HepG2 (cell line): ENCODE measurements at regions not wholly inside any gene's neighbourhood (a gene's known extent, or its start where the extent isn't known, plus 50 kb on each side); places are given as distances from the start of the nearest gene placed in this dataset.

Experiments
- ATAC-seq: fragments of 200-7000 bp; cut with Tn5 transposase; 3 replicates; pipeline ENCODE4 v1.9.1; 2020; ENCODE audit warnings: mild to moderate bottlenecking, moderate library complexity
- BruUV-seq: library from RNA; stranded (reverse); fragments of 400-500 nt; replicated peaks from 2 replicates; lab custom pipeline; 2021; lab: Mats Ljungman, UMichigan
- CTCF ChIA-PET: fragments of 300-600 bp; formaldehyde crosslinking; extraction: SDS; loops from one replicate; lab custom pipeline; 2021; ENCODE audit warnings: low total read pairs, inconsistent platforms, low intra/inter-chr PET ratio; lab: Yijun Ruan, JAX
- POLR2A ChIA-PET: fragments of 350-600 bp; sonication (Branson Sonifier 250); formaldehyde crosslinking; loops from one replicate; lab custom pipeline; 2020; ENCODE audit warnings: antibody characterized with exemption, inconsistent platforms; lab: Yijun Ruan, JAX
- DNase-seq: peaks from one replicate; pipeline ENCODE4 v3.0.0-alpha.2; 2015; ENCODE audit warnings: low spot score
- FAIRE-seq: peaks from 3 replicates; lab custom pipeline; 2011; peaks lifted over from hg19 to GRCh38; lab: Jason Lieb, UNC
- H2AFZ ChIP-seq: one replicate; pipeline ENCODE4 v1.6.1; 2011; ENCODE audit warnings: low read length, inconsistent platforms
- H3K27ac ChIP-seq: fragments of 300-600 bp; 3 replicates; pipeline ENCODE4 v1.8.0; 2011; ENCODE audit warnings: mixed run types, mild to moderate bottlenecking, mixed read lengths, low read length, inconsistent platforms; ENCODE audit not compliant: insufficient read depth; ENCODE audit errors: extremely low read length
- H3K27me3 ChIP-seq, 2 experiments: fragments of 200-600 bp in 1 of 2; 2 replicates in 1 of 2; 3 replicates in 1 of 2; pipeline versions ENCODE4 v1.6.0 to v1.8.0; 2011; ENCODE audit warnings: low read length in 2 of 2, mild to moderate bottlenecking in 2 of 2, moderate library complexity in 2 of 2, inconsistent platforms in 1 of 2; ENCODE audit not compliant: insufficient read depth in 2 of 2, control insufficient read depth in 1 of 2
- H3K36me3 ChIP-seq, 2 experiments: fragments of 200-600 bp in 1 of 2; replicated peaks in 1 of 2; 2 replicates in 1 of 2; 3 replicates in 1 of 2; pipeline versions ENCODE4 v1.5.1 to v1.8.0; 2011; ENCODE audit warnings: low read length in 2 of 2, inconsistent platforms in 1 of 2; ENCODE audit not compliant: insufficient read depth in 2 of 2, control insufficient read depth in 1 of 2
- H3K4me1 ChIP-seq: 2 replicates; pipeline ENCODE4 v1.5.1; 2012; ENCODE audit warnings: low read length, inconsistent platforms; ENCODE audit not compliant: insufficient read depth
- H3K4me2 ChIP-seq: 2 replicates; pipeline ENCODE4 v1.6.0; 2011; ENCODE audit warnings: low read depth, low read length, inconsistent platforms
- H3K4me3 ChIP-seq, 3 experiments: fragments of 200-600 bp in 1 of 3; sonication (generic), shearing (Covaris generic) in 1 of 3; replicated peaks in 1 of 3; 2 replicates each; pipeline ENCODE4 v1.5.1; 2011 to 2016; ENCODE audit warnings: low read length in 3 of 3, inconsistent platforms in 2 of 3, low read depth in 2 of 3, mild to moderate bottlenecking in 2 of 3, control low read depth in 1 of 3, mixed read lengths in 1 of 3; ENCODE audit not compliant: insufficient read depth in 1 of 3
- H3K79me2 ChIP-seq: one replicate; pipeline ENCODE4 v1.6.1; 2011; ENCODE audit warnings: low read length, inconsistent platforms; ENCODE audit not compliant: insufficient read depth
- H3K9ac ChIP-seq: 2 replicates; pipeline ENCODE4 v1.6.0; 2011; ENCODE audit warnings: mild to moderate bottlenecking, low read depth, low read length, inconsistent platforms; ENCODE audit not compliant: insufficient read depth
- H3K9me3 ChIP-seq: 2 replicates; pipeline ENCODE4 v1.5.1; 2012; ENCODE audit warnings: mild to moderate bottlenecking, low read length
- H4K20me1 ChIP-seq: 2 replicates; pipeline ENCODE4 v1.6.0; 2011; ENCODE audit warnings: inconsistent platforms, mild to moderate bottlenecking, low read length, moderate library complexity; ENCODE audit not compliant: insufficient read depth
- HCFC1 ChIP-seq: fragments of 150-350 bp; IDR thresholded peaks from 2 replicates; pipeline ENCODE4 v1.6.1; 2014; ENCODE audit warnings: low read depth, low read length
- HNRNPUL1 ChIP-seq: fragments of 200-400 bp; formaldehyde crosslinking; IDR thresholded peaks from 2 replicates; pipeline ENCODE4 v1.6.1; 2017; ENCODE audit warnings: low read depth, mild to moderate bottlenecking, low read length, moderate library complexity
- HOXA7 ChIP-seq: sonication (generic); formaldehyde crosslinking; IDR thresholded peaks from 2 replicates; pipeline ENCODE4 v1.8.1; 2022; ENCODE audit warnings: mild to moderate bottlenecking, missing genetic modification reagents, moderate library complexity
- TBL1XR1 ChIP-seq: fragments of 150-350 bp; IDR thresholded peaks from 2 replicates; pipeline ENCODE4 v1.6.1; 2014; ENCODE audit warnings: borderline replicate concordance, low read length; ENCODE audit not compliant: partially characterized antibody
- TBX2 ChIP-seq: sonication (generic); formaldehyde crosslinking; IDR thresholded peaks from 2 replicates; pipeline ENCODE4 v1.5.0; 2020; ENCODE audit warnings: missing genetic modification reagents, mild to moderate bottlenecking, borderline replicate concordance
- TFDP2 ChIP-seq: sonication (generic); formaldehyde crosslinking; IDR thresholded peaks from 2 replicates; pipeline ENCODE4 v1.4.0; 2020; ENCODE audit warnings: missing genetic modification reagents
- ZNF232 ChIP-seq: sonication (generic); formaldehyde crosslinking; IDR thresholded peaks from 2 replicates; pipeline ENCODE4 v1.4.0; 2020; ENCODE audit warnings: missing genetic modification reagents, borderline replicate concordance
- ZNF24 ChIP-seq: fragments of 450-650 bp; IDR thresholded peaks from 2 replicates; pipeline ENCODE4 v1.6.1; 2017; ENCODE audit warnings: antibody characterized with exemption, mild to moderate bottlenecking
- ZNF263 ChIP-seq: sonication (generic); formaldehyde crosslinking; IDR thresholded peaks from 2 replicates; pipeline ENCODE4 v1.4.0; 2020; ENCODE audit warnings: missing genetic modification reagents
- in situ Hi-C: cut with HindIII; loops from 2 replicates; pipeline ENCODE4 v1.10.0; 2017; ENCODE audit warnings: low pct_unique_long_range_greater_than_20kb; ENCODE audit not compliant: extremely low pct_ligation_motif_present
- intact Hi-C: fragments of 100-400 bp; cut with micrococcal nuclease; formaldehyde crosslinking; loops from one replicate; pipeline ENCODE4 v1.10.0; 2022; ENCODE audit not compliant: unreplicated experiment

DNA sequence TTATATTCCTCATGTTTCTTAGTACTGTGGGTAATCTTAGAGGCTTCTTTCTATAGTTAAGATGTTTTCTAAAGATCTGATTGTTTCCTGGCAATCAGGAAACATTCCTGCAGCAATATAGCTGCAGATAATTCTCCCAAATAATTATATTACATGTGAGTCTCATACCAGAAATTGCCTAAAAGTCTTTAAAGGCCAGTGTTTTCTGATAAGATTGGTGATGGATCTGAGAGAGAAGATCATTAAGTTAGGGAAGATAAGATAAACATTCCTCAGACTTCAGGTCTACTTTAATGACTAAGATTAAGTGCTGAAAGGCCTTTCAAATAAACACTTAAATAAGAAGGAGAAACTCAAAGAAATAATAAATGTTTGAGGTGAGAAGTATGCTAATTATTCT lies 107.7 kb upstream of the DAB2 start:
- no peak overlapping the region for H3K9ac ChIP-seq
- no peak overlapping the region for H2AFZ ChIP-seq
- H3K4me2 ChIP-seq: no peak overlapping the region
- BruUV-seq: no TSS peak
- ATAC-seq: no peak
- peaks cover 4% of the 10 kb centered on the region for H3K4me1 ChIP-seq
- in situ Hi-C loops: no loop called here
- no peaks in the 10 kb centered on the region for H3K27me3 ChIP-seq
- H4K20me1 ChIP-seq: no peaks in the 10 kb centered on the region
- TF ChIP-seq HNRNPUL1 (no peak), HOXA7 (CRISPR knock-in tag) (no peak), ZNF232 (CRISPR knock-in tag) (no peak), TBX2 (no peak), HCFC1 (no peak)
- TF ChIP-seq, all 625 proteins: peak for 0
- FAIRE-seq: no peak
- Histone ChIP-seq H3K79me2 (no peaks in the 10 kb centered on the region), H3K36me3 (no peaks in the 10 kb centered on the region), H3K9me3 (no peaks in the 10 kb centered on the region), H3K4me3 (no peak overlapping the region), H3K27ac (no peak overlapping the region)
- ChIA-PET POLR2A (no interaction called here), CTCF (no interaction called here)
- DNase-seq: no peak
- intact Hi-C loops: no loop called here

- intact Hi-C loops: no loop called here
- Histone ChIP-seq H3K9ac (no peak overlapping the region), H4K20me1 (no peaks in the 10 kb centered on the region), H3K27me3 (no peaks in the 10 kb centered on the region), H3K9me3 (no peaks in the 10 kb centered on the region), H3K79me2 (no peaks in the 10 kb centered on the region)
- FAIRE-seq (no peak), DNase-seq (no peak)
- no peak for TF ChIP-seq TFDP2 (CRISPR knock-in tag)
- no peak for TF ChIP-seq TBL1XR1
- TF ChIP-seq ZNF263 (CRISPR knock-in tag): no peak
- TF ChIP-seq ZNF24: no peak
- TF ChIP-seq, all 625 proteins: peak for 0
- no peak overlapping the region for H2AFZ ChIP-seq
- in situ Hi-C loops: no loop called here
- no peak overlapping the region for H3K27ac ChIP-seq
- H3K4me1 ChIP-seq: peaks cover 16% of the 10 kb centered on the region
- no peak for ATAC-seq
- ChIA-PET POLR2A (no interaction called here), CTCF (no interaction called here)
- no TSS peak for BruUV-seq
- no peak overlapping the region for H3K4me3 ChIP-seq
- no peaks in the 10 kb centered on the region for H3K36me3 ChIP-seq
- H3K4me2 ChIP-seq: no peak overlapping the region
Measured at GRCh38 chr5:39531306-39531705, 106.5 kb upstream of the DAB2 start.
